ENCODE measurements at regions not wholly inside any gene's neighbourhood (a gene's known extent, or its start where the extent isn't known, plus 50 kb on each side); places are given as distances from the start of the nearest gene placed in this dataset.

GRCh38 chr7:68433462-68434070 is 1164.7 kb upstream of the AUTS2 start:
- no peaks in the 10 kb centered on the region for H3K79me2 ChIP-seq (ENCODE audit: insufficient read depth, low read length)
- ATAC-seq (ENCODE audit: insufficient read depth, low read depth) (no peak), DNase-seq (no peak)
- no peak overlapping the region for H3K9ac ChIP-seq (ENCODE audit: low read depth, low read length)
- H4K20me1 ChIP-seq (ENCODE audit: insufficient read depth, low read length) = no peaks in the 10 kb centered on the region
- H3K4me2 ChIP-seq (ENCODE audit: insufficient read depth, low read length) = no peak overlapping the region
- no peak overlapping the region for H3K27ac ChIP-seq (ENCODE audit: low read length)
- H2AFZ ChIP-seq (ENCODE audit: low read depth, low read length) = no peak overlapping the region
- no peaks in the 10 kb centered on the region for H3K36me3 ChIP-seq (ENCODE audit: insufficient read depth, low read length)
- peaks cover 3% of the 10 kb centered on the region for H3K9me3 ChIP-seq (ENCODE audit: insufficient read depth, low read length, severe bottlenecking)
- no peaks in the 10 kb centered on the region for H3K4me1 ChIP-seq (ENCODE audit: insufficient read depth, low read length)
- TF ChIP-seq EZH2 (IDR thresholded peaks at IDR 0.05; ENCODE audit: borderline replicate concordance, low read depth, low read length, severe bottlenecking) = no peak
- TF ChIP-seq CTCF (IDR thresholded peaks at IDR 0.05; ENCODE audit: borderline replicate concordance, extremely low read depth, low read length, poor library complexity, severe bottlenecking) = no peak
- H3K27me3 ChIP-seq (ENCODE audit: insufficient read depth, low read length, poor library complexity) = no peaks in the 10 kb centered on the region
- H3K4me3 ChIP-seq (ENCODE audit: low read depth in 1 of 2, low read length in 2 of 2) = no peak overlapping the region

GRCh38 chr7:68434857-68435256 is 1163.4 kb upstream of the AUTS2 start:
- no peak overlapping the region for H3K9ac ChIP-seq (ENCODE audit: low read depth, low read length)
- H3K27me3 ChIP-seq (ENCODE audit: insufficient read depth, low read length, poor library complexity) = no peaks in the 10 kb centered on the region
- no peak overlapping the region for H3K4me3 ChIP-seq (ENCODE audit: low read depth in 1 of 2, low read length in 2 of 2)
- no peaks in the 10 kb centered on the region for H3K4me1 ChIP-seq (ENCODE audit: insufficient read depth, low read length)
- TF ChIP-seq CTCF (IDR thresholded peaks at IDR 0.05; ENCODE audit: borderline replicate concordance, extremely low read depth, low read length, poor library complexity, severe bottlenecking) = no peak
- no peak for TF ChIP-seq EZH2 (IDR thresholded peaks at IDR 0.05; ENCODE audit: borderline replicate concordance, low read depth, low read length, severe bottlenecking)
- peaks cover 3% of the 10 kb centered on the region for H3K9me3 ChIP-seq (ENCODE audit: insufficient read depth, low read length, severe bottlenecking)
- no peak overlapping the region for H3K27ac ChIP-seq (ENCODE audit: low read length)
- DNase-seq (no peak), ATAC-seq (ENCODE audit: insufficient read depth, low read depth) (no peak)
- H3K79me2 ChIP-seq (ENCODE audit: insufficient read depth, low read length) = no peaks in the 10 kb centered on the region
- no peaks in the 10 kb centered on the region for H3K36me3 ChIP-seq (ENCODE audit: insufficient read depth, low read length)
- H4K20me1 ChIP-seq (ENCODE audit: insufficient read depth, low read length) = no peaks in the 10 kb centered on the region
- no peak overlapping the region for H3K4me2 ChIP-seq (ENCODE audit: insufficient read depth, low read length)
- no peak overlapping the region for H2AFZ ChIP-seq (ENCODE audit: low read depth, low read length)

- no peak overlapping the region for H2AFZ ChIP-seq (ENCODE audit: low read depth, low read length)
- H4K20me1 ChIP-seq (ENCODE audit: insufficient read depth, low read length) = no peaks in the 10 kb centered on the region
- TF ChIP-seq EZH2 (IDR thresholded peaks at IDR 0.05; ENCODE audit: borderline replicate concordance, low read depth, low read length, severe bottlenecking) = no peak
- H3K9ac ChIP-seq (ENCODE audit: low read depth, low read length) = no peak overlapping the region
- H3K27ac ChIP-seq (ENCODE audit: low read length) = no peak overlapping the region
- H3K79me2 ChIP-seq (ENCODE audit: insufficient read depth, low read length) = no peaks in the 10 kb centered on the region
- no peaks in the 10 kb centered on the region for H3K36me3 ChIP-seq (ENCODE audit: insufficient read depth, low read length)
- H3K27me3 ChIP-seq (ENCODE audit: insufficient read depth, low read length, poor library complexity) = no peaks in the 10 kb centered on the region
- H3K9me3 ChIP-seq (ENCODE audit: insufficient read depth, low read length, severe bottlenecking) = peaks cover 3% of the 10 kb centered on the region
- no peaks in the 10 kb centered on the region for H3K4me1 ChIP-seq (ENCODE audit: insufficient read depth, low read length)
- H3K4me2 ChIP-seq (ENCODE audit: insufficient read depth, low read length) = no peak overlapping the region
- DNase-seq (no peak), ATAC-seq (ENCODE audit: insufficient read depth, low read depth) (no peak)
- no peak overlapping the region for H3K4me3 ChIP-seq (ENCODE audit: low read depth in 1 of 2, low read length in 2 of 2)
Observed at GRCh38 chr7:68438016-68438415, 1160.3 kb upstream of the AUTS2 start.

- DNase-seq = no peak
- Histone ChIP-seq H3K4me3 (ENCODE audit: low read depth in 1 of 2, low read length in 2 of 2) (no peak overlapping the region), H3K4me1 (ENCODE audit: insufficient read depth, low read length) (no peaks in the 10 kb centered on the region), H3K9me3 (ENCODE audit: insufficient read depth, low read length, severe bottlenecking) (peaks cover 3% of the 10 kb centered on the region), H3K36me3 (ENCODE audit: insufficient read depth, low read length) (no peaks in the 10 kb centered on the region), H3K27ac (ENCODE audit: low read length) (no peak overlapping the region), H3K9ac (ENCODE audit: low read depth, low read length) (no peak overlapping the region), H3K4me2 (ENCODE audit: insufficient read depth, low read length) (no peak overlapping the region), H2AFZ (ENCODE audit: low read depth, low read length) (no peak overlapping the region), H4K20me1 (ENCODE audit: insufficient read depth, low read length) (no peaks in the 10 kb centered on the region), H3K27me3 (ENCODE audit: insufficient read depth, low read length, poor library complexity) (no peaks in the 10 kb centered on the region), H3K79me2 (ENCODE audit: insufficient read depth, low read length) (no peaks in the 10 kb centered on the region)
- no peak for TF ChIP-seq EZH2 (IDR thresholded peaks at IDR 0.05; ENCODE audit: borderline replicate concordance, low read depth, low read length, severe bottlenecking)
- no peak for TF ChIP-seq CTCF (IDR thresholded peaks at IDR 0.05; ENCODE audit: borderline replicate concordance, extremely low read depth, low read length, poor library complexity, severe bottlenecking)
- ATAC-seq (ENCODE audit: insufficient read depth, low read depth) = no peak
Observed at GRCh38 chr7:68438811-68439210, 1159.5 kb upstream of the AUTS2 start.

Data from DND-41 (cell line).